ENCODE measurements at regions not wholly inside any gene's neighbourhood (a gene's known extent, or its start where the extent isn't known, plus 50 kb on each side); places are given as distances from the start of the nearest gene placed in this dataset.

DNA sequence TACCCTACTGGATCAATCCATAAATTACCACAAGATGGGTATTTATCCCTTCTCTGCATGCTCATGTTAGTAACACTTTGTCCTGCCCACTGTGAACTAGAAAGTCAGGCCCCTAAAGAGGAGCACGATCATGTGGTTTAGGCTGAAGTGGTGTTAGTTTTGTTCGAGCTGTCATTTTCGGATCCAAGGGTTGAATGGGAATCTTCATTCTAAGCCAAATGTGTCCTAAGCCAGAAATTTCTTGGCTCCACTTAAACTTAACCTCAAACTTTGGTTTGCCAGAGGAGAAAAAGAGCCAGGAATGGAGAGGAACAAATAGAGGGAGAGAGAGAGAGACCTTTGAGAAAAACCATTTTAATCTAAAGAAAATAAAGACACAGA, 837.7 kb upstream of the ZNF608 start:
- DNase-seq, result peak; percentile 58

DNA sequence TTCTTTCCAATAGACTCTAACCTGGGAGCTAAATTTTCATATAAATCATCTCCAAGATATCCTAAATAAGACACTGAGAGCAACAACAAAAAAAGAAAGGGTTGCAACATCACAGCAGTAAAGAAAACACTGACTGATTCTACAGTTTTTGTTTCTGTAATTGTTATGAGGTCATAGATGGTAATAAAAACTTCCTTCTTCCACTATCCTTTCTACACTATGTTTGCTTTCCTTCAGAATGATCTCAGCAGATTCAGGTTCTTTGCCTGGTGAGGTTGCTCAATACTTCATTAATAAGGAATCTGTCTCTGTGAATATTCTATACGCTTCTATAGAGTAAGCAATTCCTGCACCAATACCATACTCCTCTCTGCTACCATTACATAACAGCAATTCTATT, 835.6 kb upstream of the GRAMD2B start:
- DNase-seq, result no peak

DNA sequence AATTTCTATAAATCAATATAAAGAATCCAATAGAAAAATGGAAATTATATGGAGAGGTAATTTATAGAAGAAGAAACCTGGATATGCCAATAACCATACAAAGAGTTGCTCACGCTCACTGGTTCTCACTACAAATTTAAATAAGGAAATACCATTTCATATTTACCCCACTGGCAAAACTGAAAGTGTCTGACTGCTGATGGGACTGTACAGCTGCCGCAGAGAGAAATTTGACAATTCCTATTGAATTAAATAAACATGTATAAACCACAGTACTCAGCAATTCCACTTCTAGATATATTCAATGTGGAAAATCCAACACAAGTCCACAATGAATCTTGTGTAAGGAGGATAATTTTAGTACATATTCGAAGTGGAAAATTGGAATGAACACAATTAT, 830.4 kb upstream of the GRAMD2B start:
- DNase-seq, result no peak

DNA sequence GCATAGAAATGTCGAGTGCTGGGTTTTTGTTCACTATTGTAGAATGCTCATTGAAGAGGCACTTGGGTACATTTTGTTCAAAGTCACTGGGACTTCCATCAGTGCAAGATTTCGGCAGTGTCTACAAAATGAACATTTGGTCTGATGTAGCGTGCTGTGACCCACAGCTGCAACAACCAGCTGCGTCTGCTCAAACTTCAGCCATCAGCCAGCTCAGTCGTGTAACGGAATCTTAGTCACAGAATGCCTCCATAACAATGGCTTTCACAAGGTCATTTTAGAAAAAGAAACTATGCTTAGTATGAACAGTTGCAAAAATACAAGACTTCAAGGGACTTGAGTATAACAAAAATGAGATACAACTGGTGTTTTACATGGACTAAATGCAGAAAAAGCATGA, 828.1 kb upstream of the GRAMD2B start:
- peak; percentile 39 for DNase-seq

DNA sequence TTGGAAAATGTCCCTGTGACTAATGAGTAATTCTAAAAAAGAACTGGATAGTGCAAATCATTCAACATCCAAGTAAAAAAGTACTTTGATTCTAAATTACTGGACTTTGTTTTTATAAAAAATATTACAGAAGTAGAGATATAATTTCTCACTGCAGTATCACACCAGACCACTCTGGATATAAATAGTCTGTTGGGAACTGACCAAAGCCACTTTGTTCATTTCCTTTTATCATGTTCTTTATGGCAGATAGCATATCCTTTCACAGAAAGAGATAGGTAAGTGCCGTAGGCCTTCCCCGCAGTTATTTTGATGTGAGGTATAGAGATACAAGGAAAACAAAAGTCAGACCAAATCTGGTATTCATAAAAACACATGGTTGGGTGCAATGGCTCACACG, 827.4 kb upstream of the GRAMD2B start:
- no peak for DNase-seq

DNA sequence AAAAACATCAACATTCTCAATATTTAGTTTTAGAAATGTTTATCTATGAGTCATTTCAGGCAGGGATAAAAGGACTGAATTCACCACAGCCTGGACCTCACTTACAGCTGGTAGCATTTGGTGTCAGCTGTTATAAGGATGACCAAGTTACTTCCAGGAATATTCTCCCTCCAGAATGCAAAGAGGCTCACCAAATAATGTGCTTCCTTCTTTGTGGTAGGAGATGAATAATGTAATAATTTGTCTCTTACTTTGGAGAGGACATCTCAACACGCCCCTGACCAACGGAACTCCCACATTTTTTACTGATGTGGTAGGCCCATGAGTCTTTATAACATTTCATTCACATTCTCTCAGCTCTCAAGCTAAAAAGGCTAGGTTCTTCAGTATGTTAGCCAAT, 825.9 kb upstream of the GRAMD2B start:
- DNase-seq, result no peak

DNA sequence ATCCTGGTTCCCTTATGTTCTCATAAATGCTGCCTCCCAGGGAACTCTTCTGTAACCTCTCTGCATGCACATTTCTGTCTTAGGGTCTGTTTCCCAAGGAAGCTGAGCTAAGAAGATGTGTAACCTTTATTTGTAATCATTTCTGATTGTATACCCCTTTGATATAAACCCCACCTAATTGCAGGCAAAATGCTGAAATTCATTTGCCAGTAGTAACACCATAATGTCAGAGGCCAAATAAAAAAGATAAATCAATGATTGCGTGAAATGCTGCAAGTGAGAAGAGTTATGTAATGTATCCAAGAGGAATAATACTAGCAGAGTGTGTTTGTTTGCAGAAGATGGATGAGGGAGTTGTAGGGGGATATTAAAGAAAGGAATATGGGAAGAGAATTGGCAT, 822.6 kb upstream of the GRAMD2B start:
- DNase-seq, result no peak

DNA sequence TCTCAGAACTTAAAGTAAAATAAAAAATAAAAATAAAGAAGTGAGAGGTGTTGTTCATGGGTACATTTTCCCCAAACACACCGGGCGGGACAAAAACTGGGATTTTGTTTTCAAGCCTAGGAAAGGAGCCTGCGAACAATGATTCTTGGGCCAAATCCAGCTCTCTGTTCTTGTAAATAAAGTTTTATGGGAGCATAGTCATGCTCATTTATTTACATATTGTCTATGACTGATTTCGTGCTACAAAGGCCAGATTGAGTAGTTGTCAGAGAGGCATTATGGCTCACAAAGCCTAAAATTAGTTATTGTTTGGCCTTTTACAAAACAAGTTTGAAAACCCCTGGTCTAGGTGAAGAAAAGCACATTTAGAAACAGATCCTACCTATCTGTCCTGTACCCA, 821.0 kb upstream of the GRAMD2B start:
- DNase-seq, result no peak

DNA sequence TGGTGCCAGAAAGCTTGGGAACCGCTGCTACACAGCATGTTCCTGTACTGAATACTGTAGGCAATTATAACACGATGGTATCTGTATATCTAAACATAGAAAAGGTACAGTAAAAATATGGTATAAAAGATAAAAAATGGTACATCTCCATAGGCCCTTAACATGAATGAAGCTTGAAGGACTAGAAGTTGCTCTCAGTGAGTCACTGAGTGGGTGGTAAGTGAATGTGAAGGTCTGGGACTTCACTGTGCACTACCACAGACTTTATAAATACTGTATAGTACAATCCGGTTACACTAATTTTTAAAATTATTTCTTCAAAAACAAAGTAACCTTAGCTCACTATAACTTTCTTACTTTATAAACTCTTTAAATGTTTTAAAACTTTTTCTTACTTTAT, 819.9 kb upstream of the GRAMD2B start:
- no peak for DNase-seq

DNA sequence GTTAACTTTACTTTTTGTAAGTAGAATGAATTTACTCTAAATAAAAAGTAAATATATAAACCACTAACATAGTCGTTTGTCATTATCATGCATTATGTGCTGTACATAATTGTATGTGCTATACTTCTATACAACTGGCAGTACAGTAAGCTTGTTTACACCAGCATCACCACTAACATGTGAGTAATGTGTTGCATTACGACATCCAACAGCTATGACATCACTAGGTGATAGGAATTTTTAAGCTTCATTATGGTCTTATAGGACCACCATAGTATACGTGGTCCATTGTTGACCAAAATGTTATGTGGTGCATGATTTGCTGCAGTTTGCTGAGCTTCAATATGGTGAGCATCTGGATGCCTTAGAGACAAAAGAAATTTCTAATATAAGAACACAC, 819.1 kb upstream of the GRAMD2B start:
- no peak for DNase-seq

DNA sequence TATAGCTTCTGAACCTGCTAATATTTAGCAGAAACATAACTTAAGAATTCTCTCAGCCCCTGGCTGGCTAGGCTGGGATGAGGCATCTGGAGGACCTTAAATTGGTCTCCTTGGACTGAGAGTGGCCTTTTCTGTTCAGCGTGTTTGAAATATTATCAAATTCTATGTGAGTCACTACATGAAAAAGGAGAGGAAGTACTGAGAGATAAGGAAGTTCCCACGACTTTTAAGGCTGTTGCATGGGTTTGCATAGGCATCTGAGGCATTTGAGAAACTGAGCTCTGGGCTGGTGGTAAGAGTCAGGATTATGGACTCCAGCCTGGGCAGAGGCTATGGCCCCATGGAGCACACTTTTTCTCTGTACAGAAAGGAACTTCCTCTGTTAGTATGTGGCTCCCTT, 816.2 kb upstream of the GRAMD2B start:
- DNase-seq, result no peak

DNA sequence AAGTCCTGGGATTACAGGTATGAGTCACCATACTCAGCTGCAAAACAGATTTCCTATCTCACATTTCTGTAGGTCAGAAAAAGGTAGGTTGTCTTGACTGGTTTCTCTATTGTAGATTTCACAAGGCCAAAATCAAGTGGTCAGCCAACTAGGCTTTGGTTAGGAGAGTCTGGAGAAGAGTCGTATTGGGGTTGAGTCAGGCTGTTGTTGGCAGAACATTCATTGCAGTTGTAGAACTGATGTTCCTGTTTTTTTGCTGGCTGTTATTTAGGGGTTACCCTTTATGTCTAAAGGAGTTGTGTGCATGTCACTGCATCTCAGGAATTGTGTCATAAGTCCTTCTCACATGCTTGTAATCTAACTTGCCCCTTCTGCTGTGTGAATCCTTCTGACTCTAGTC, 814.2 kb upstream of the GRAMD2B start:
- DNase-seq, result no peak

DNA sequence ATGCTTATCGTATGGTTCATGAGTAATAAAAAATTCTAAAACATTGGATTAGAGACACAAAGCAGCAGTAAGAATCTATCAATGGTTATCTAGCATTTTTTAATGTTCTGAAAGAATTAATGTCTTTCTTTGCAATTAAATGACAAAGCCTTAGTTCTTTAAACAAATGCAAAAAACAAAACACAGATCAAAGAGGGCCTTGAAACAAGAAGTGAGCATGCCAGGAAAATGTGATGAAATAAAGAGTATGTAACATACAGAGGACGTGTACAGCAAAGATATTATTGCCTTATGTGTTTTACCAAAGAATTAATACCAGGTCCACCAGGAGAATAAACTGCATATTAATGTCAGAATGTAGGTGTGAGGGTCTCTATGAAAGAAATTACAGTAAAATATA, 812.3 kb upstream of the GRAMD2B start:
- DNase-seq, result no peak

DNA sequence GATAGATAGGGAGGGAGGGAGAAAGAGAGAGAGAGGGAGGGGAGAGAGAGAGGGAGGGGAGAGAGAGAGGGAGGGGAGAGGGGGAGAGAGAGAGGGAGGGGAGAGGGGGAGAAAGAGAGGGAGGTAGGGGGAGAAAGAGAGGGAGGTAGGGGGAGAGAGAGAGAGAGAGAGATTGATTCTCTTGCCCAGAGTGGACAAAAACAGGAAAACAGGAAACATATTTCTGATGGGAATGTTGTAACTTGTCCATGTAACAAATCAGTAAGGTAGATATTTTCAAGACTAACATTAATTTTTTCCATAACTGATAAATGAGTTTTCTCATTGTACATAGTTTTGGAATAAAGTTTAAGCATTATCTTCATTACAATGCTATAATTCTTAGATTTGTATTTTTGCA, 811.7 kb upstream of the GRAMD2B start:
- DNase-seq, result no peak

DNA sequence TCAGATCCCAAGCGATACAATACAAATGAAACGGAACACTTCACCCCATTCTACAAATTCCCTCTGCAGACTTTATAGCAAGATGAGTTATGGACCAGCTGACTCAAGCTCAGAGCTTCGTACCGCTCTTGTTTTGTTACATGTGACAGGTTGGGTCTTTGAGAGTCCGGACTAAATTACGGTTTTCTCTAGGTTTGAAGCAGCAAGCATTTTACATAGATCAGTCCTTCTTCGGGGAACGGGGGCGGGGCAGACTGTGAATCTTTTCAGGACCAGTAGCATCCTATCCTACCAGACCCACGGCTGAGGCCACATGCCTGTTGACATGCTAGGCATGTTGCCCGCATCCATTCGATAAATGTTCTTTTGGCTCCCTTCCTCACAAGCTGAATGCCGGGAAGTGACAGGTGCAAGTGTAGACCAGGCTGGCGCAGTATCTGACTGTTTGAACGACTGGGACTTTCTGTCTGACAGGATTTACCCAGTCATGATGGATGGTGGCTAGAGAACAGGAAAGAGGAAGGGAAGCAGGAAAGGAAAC, 811.0 kb upstream of the GRAMD2B start:
- no peak for DNase-seq

DNA sequence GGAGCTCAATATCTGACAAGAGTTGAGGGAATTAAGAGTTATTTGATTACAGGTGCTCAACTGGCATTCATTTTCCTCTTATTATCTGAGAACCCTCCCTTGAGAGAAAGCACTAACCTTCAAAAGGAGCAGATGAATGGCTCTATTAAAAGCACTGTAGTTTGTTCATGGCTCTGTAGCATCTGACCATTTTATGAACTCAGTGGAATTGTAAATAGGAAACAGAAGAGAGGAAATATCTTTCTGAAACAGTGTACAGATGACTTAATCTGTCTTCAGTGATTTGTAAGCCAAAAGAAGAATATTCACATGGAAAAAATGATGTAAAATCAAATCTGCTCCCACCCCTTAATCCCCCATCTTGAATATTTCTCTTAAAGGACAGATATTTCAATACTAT, 810.4 kb upstream of the GRAMD2B start:
- peak; percentile 37 for DNase-seq

DNA sequence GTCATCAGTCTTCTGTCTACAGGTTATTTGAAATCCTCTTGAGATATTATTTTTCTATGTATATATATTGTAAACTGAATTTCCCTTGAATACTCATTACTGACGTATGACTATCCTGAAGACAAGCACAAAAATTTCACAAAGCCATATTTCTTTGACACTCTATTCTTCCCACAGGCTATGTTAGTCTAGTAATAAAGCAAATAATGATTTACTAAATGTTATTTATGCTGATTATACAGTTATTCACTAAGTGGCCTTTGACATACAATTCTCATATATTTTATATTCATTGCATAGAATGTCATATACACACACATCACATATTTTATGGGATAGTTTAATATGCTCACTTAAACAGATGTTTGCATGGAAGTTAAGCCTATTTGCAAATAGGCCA, 793.0 kb upstream of the GRAMD2B start:
- DNase-seq, result no peak

DNA sequence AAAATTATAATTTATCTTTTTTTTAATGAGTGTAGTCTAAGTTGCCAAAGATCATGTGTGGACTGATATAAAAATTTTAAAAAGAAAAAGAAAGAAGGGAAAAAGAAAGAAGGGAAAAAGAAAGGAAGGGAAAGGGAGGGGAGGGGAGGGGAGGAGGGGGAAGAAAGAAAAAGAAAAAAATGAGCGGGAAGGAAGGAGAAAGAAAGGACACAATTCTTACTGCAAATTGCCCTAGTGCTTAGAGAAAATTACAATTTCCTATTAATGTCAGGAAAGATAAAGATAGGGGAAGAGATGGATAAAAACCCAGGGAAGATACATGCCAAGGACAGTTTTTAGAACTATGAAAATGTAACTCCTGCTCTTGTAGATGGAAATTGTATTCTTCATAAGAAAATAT, 789.7 kb upstream of the GRAMD2B start:
- no peak for DNase-seq

DNA sequence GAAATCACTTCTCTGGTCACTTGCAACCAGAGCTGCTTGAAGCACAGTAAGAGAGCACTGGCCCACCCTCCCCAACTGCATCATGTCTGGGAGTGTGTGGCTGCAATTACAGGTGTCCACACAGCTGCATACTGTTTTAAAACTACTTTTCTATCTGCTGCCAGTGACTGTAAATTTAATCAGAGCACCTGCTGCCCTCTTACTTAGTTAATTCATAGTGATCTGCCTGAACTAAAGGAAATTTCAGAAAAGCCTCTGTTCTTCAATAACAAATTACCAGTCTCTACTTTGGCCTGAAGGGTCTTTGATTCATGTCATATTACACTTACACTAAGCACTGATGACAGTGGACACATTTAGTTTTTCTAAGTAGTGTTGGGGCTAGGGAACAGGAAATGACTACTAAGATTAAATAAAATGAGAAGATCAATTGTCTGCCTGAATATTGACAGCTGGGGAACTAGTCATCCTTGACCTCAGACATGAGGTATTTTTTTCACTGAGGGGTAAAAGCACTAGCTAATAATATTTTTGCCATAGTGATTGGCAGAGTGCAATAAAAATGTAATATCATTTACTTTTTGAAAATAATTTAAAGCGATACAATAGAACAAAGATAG, 788.9 kb upstream of the GRAMD2B start:
- DNase-seq, result peak; percentile 52

DNA sequence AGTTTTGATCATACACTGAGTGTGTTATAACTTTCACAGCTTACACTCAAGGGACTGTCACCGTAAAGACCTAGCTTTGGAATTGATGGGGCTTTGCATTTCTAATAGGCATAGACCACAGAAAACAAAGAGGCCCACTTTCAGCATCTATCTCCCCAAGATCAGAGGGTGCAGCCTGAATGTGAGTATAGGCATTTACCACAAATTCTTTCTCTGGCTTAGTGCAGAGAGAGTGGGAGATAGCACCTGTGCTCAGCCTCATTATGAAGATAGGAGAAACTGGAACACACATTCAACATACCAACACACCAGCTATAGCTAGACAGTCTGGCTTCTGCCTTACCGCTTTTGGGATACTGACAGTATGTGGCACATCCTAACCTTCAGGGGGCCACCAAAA, 783.4 kb upstream of the GRAMD2B start:
- no peak for DNase-seq

DNA sequence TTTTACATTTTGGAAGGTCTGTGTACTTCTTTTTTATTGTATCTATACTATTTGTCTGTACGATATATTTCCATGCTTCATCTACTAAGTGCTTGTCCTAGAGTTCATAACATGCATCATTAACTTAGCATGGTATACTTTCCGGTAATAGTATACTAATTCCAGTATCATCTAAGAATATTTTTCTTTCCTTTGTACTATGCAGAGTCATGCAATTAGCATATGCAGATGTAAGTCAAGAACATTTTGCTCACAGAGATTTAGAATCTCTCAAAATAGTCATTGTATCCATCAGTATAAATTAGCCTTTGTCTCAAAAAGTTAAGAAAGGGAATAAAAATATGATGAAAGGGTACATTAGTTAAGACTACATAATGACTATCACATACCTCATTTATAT, 770.4 kb upstream of the GRAMD2B start:
- no peak for DNase-seq

DNA sequence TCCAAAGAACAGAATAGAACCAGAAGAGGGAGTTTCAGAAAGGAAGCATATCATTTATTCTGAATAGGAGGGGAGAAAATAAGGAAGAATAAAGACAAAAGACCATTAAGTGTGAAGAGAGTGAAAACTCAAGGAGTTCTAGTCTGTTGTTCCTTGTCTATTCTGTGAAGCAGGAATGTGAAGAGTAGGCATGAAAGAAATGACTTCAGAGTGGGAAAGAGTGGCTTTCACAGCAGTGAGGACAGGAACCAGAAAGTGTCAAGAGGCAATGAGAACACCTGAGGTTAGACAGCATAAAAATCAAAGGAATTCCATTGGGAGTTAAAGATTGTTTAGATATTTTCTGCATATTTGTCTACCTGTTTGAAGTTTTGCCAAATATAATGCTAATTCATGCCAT, 768.8 kb upstream of the GRAMD2B start:
- DNase-seq, result no peak

DNA sequence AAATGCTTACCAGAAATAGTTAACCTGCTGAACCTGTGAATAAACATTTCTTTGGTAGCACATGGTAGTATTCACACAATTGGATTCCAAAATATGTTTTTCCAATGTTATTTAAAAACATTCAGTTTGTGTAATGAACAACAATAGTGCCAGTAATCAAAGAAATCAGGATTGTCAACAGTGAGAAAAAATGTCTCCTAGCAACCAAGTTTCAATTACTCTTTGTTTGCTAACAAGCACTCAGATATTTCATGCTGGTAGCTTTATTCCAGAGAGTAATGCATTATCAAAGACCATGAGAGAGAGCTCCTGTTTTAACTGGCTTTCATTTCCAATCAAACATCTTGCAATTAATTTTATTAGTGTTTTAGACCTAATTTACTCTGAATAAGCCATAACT, 768.1 kb upstream of the GRAMD2B start:
- peak; percentile 63 for DNase-seq

DNA sequence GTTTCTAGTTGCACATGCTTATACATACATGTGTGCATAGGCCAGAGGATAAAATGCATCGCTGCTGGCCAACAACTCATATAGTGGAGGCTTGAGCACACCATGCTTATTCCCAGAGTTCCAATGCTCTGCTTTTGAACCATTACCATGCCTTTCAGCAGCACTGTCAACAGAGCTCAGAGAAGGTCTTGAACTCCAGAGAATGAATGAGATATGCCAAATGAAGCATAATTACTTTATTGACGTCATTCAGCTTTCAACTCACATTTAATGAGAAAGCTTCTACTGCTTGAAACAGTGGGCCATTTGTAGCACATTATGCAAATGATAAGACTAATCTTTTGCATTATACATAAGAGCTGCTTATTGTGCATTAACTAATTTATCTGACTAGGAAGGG, 765.3 kb upstream of the GRAMD2B start:
- peak; percentile 87 for DNase-seq

DNA sequence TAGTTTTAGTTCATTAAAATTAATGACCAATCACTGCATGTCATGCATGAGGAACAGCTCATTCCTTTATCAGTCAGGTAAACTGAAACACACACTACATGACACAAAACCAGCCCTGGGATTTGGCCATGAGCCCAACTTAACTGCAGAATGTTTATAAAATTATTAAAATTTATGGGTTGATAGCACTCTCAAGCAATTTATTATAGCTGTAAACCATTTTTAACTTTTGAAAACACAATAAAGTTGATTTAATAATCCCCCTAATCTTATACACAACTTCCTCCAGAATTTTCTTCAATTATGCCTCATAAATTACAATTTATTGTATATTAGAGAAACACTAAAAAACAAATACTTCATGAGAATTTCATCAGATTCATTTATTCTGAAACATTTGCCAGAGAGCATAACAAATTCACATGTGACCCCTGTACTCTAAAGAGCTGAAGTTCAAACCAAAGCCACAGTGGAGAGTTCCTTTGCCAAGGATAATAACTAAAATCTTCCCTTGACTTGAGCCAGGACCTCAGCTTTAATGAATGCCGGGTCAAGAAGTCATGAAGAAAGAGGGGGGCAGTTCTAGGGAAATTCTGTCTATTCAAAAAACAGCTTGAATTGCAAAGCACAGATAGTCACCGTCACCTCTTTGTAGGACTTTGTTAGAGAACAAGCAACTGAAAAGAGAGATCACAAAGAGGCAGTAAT, 763.7 kb upstream of the GRAMD2B start:
- peak; percentile 54 for DNase-seq

Measured in eye (tissue), 1 donor.